HepG2 (cell line): ENCODE measurements at regions not wholly inside any gene's neighbourhood (a gene's known extent, or its start where the extent isn't known, plus 50 kb on each side); places are given as distances from the start of the nearest gene placed in this dataset.
A peak's percentile ranks its signal among the peaks of the same experiment; 100 is the strongest.

Source experiments
- ATAC-seq: fragments of 200-7000 bp; cut with Tn5 transposase; 3 replicates; pipeline ENCODE4 v1.9.1; 2020; ENCODE audit warnings: mild to moderate bottlenecking, moderate library complexity
- BruUV-seq: library from RNA; stranded (reverse); fragments of 400-500 nt; replicated peaks from 2 replicates; lab custom pipeline; 2021; lab: Mats Ljungman, UMichigan
- CTCF ChIA-PET: fragments of 300-600 bp; formaldehyde crosslinking; extraction: SDS; loops from one replicate; lab custom pipeline; 2021; ENCODE audit warnings: low total read pairs, inconsistent platforms, low intra/inter-chr PET ratio; lab: Yijun Ruan, JAX
- POLR2A ChIA-PET: fragments of 350-600 bp; sonication (Branson Sonifier 250); formaldehyde crosslinking; loops from one replicate; lab custom pipeline; 2020; ENCODE audit warnings: antibody characterized with exemption, inconsistent platforms; lab: Yijun Ruan, JAX
- DNase-seq: peaks from one replicate; pipeline ENCODE4 v3.0.0-alpha.2; 2015; ENCODE audit warnings: low spot score
- FAIRE-seq: peaks from 3 replicates; lab custom pipeline; 2011; peaks lifted over from hg19 to GRCh38; lab: Jason Lieb, UNC
- H2AFZ ChIP-seq: one replicate; pipeline ENCODE4 v1.6.1; 2011; ENCODE audit warnings: low read length, inconsistent platforms
- H3K27ac ChIP-seq: fragments of 300-600 bp; 3 replicates; pipeline ENCODE4 v1.8.0; 2011; ENCODE audit warnings: mixed run types, mild to moderate bottlenecking, mixed read lengths, low read length, inconsistent platforms; ENCODE audit not compliant: insufficient read depth; ENCODE audit errors: extremely low read length
- H3K27me3 ChIP-seq, 2 experiments: fragments of 200-600 bp in 1 of 2; 2 replicates in 1 of 2; 3 replicates in 1 of 2; pipeline versions ENCODE4 v1.6.0 to v1.8.0; 2011; ENCODE audit warnings: low read length in 2 of 2, mild to moderate bottlenecking in 2 of 2, moderate library complexity in 2 of 2, inconsistent platforms in 1 of 2; ENCODE audit not compliant: insufficient read depth in 2 of 2, control insufficient read depth in 1 of 2
- H3K36me3 ChIP-seq, 2 experiments: fragments of 200-600 bp in 1 of 2; replicated peaks in 1 of 2; 2 replicates in 1 of 2; 3 replicates in 1 of 2; pipeline versions ENCODE4 v1.5.1 to v1.8.0; 2011; ENCODE audit warnings: low read length in 2 of 2, inconsistent platforms in 1 of 2; ENCODE audit not compliant: insufficient read depth in 2 of 2, control insufficient read depth in 1 of 2
- H3K4me1 ChIP-seq: 2 replicates; pipeline ENCODE4 v1.5.1; 2012; ENCODE audit warnings: low read length, inconsistent platforms; ENCODE audit not compliant: insufficient read depth
- H3K4me2 ChIP-seq: 2 replicates; pipeline ENCODE4 v1.6.0; 2011; ENCODE audit warnings: low read depth, low read length, inconsistent platforms
- H3K4me3 ChIP-seq, 3 experiments: fragments of 200-600 bp in 1 of 3; sonication (generic), shearing (Covaris generic) in 1 of 3; replicated peaks in 1 of 3; 2 replicates each; pipeline ENCODE4 v1.5.1; 2011 to 2016; ENCODE audit warnings: low read length in 3 of 3, inconsistent platforms in 2 of 3, low read depth in 2 of 3, mild to moderate bottlenecking in 2 of 3, control low read depth in 1 of 3, mixed read lengths in 1 of 3; ENCODE audit not compliant: insufficient read depth in 1 of 3
- H3K79me2 ChIP-seq: one replicate; pipeline ENCODE4 v1.6.1; 2011; ENCODE audit warnings: low read length, inconsistent platforms; ENCODE audit not compliant: insufficient read depth
- H3K9ac ChIP-seq: 2 replicates; pipeline ENCODE4 v1.6.0; 2011; ENCODE audit warnings: mild to moderate bottlenecking, low read depth, low read length, inconsistent platforms; ENCODE audit not compliant: insufficient read depth
- H3K9me3 ChIP-seq: 2 replicates; pipeline ENCODE4 v1.5.1; 2012; ENCODE audit warnings: mild to moderate bottlenecking, low read length
- H4K20me1 ChIP-seq: 2 replicates; pipeline ENCODE4 v1.6.0; 2011; ENCODE audit warnings: inconsistent platforms, mild to moderate bottlenecking, low read length, moderate library complexity; ENCODE audit not compliant: insufficient read depth
- CREB1 ChIP-seq, 2 experiments: fragments of 450-650 bp in 1 of 2; IDR thresholded peaks; 2 replicates each; pipeline ENCODE4 v1.6.1; 2016 to 2017; ENCODE audit warnings: control low read depth in 1 of 2, mild to moderate bottlenecking in 1 of 2, missing compliant biosample characterization in 1 of 2, missing genetic modification characterization in 1 of 2
- NFYC ChIP-seq: IDR thresholded peaks from 2 replicates; pipeline ENCODE4 v1.6.1; 2016; ENCODE audit warnings: missing genetic modification reagents, missing compliant biosample characterization
- PRPF4 ChIP-seq: fragments of 200-400 bp; formaldehyde crosslinking; IDR thresholded peaks from 2 replicates; pipeline ENCODE4 v1.6.1; 2016; ENCODE audit warnings: low read length, low read depth; ENCODE audit not compliant: poor library complexity, severe bottlenecking
- WGBS: methylation state at CpG from one replicate; pipeline ENCODE4 v1.1.6; 2017; ENCODE audit warnings: low lambda C conversion rate; 5-methylcytosine and 5-hydroxymethylcytosine counted together
- in situ Hi-C: cut with HindIII; loops from 2 replicates; pipeline ENCODE4 v1.10.0; 2017; ENCODE audit warnings: low pct_unique_long_range_greater_than_20kb; ENCODE audit not compliant: extremely low pct_ligation_motif_present
- intact Hi-C: fragments of 100-400 bp; cut with micrococcal nuclease; formaldehyde crosslinking; loops from one replicate; pipeline ENCODE4 v1.10.0; 2022; ENCODE audit not compliant: unreplicated experiment
- TF ChIP-seq, protein P1 (sequence below): sonication (generic); formaldehyde crosslinking; IDR thresholded peaks from 2 replicates; pipeline ENCODE4 v1.8.1; 2023; ENCODE audit warnings: mild to moderate bottlenecking, moderate library complexity, missing genetic modification reagents
- TF ChIP-seq, protein P2 (sequence below): sonication (generic); formaldehyde crosslinking; IDR thresholded peaks from 2 replicates; pipeline ENCODE4 v1.9.0; 2021; ENCODE audit warnings: mild to moderate bottlenecking, missing genetic modification reagents

DNA sequence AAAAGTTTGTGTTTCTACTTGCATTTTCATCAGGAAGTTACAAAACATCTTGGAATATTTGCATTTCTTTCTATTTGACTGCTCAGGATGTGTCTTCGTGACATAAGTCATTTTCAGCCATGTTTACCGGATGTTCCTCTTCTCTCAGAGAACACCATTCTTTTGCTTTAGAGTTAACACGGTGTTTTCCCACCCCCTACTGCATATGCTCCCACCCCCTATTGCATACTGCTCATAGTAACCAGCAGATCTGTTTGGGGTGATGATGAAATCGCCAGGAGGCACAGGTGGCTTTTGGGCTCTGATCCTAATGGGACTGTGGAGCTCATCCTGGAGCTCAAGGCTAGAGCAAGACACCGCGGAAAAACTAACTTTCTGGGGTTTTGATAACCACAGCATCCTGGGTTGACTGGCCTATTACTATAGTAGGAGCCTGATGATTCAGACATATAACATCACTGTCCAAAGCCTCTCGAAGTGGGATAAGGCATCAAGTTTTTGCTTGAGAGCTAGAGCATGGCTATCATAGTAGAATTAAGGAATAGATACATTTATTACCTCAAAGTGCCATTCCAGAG, 65.1 kb upstream of the BET1 start (continued):
- TF ChIP-seq, protein P1, sequence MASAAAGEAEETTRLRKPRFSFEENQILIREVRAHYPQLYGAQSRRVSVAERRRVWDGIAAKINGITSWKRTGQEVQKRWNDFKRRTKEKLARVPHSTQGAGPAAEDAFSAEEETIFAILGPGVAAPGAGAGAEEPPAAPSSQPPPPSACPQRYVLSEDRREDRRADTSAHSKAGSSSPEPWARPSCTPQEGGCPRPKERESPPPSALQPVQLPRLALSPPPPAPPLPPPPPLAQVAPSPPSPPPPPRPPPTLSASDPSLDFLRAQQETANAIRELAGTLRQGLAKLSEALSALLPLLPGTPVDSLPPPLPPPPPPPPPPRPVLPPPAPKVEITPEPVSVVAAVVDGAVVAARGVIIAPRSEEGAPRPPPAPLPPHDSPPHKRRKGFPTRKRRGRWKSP (CRISPR knock-in tag), result no peak
- TF ChIP-seq, protein P2, sequence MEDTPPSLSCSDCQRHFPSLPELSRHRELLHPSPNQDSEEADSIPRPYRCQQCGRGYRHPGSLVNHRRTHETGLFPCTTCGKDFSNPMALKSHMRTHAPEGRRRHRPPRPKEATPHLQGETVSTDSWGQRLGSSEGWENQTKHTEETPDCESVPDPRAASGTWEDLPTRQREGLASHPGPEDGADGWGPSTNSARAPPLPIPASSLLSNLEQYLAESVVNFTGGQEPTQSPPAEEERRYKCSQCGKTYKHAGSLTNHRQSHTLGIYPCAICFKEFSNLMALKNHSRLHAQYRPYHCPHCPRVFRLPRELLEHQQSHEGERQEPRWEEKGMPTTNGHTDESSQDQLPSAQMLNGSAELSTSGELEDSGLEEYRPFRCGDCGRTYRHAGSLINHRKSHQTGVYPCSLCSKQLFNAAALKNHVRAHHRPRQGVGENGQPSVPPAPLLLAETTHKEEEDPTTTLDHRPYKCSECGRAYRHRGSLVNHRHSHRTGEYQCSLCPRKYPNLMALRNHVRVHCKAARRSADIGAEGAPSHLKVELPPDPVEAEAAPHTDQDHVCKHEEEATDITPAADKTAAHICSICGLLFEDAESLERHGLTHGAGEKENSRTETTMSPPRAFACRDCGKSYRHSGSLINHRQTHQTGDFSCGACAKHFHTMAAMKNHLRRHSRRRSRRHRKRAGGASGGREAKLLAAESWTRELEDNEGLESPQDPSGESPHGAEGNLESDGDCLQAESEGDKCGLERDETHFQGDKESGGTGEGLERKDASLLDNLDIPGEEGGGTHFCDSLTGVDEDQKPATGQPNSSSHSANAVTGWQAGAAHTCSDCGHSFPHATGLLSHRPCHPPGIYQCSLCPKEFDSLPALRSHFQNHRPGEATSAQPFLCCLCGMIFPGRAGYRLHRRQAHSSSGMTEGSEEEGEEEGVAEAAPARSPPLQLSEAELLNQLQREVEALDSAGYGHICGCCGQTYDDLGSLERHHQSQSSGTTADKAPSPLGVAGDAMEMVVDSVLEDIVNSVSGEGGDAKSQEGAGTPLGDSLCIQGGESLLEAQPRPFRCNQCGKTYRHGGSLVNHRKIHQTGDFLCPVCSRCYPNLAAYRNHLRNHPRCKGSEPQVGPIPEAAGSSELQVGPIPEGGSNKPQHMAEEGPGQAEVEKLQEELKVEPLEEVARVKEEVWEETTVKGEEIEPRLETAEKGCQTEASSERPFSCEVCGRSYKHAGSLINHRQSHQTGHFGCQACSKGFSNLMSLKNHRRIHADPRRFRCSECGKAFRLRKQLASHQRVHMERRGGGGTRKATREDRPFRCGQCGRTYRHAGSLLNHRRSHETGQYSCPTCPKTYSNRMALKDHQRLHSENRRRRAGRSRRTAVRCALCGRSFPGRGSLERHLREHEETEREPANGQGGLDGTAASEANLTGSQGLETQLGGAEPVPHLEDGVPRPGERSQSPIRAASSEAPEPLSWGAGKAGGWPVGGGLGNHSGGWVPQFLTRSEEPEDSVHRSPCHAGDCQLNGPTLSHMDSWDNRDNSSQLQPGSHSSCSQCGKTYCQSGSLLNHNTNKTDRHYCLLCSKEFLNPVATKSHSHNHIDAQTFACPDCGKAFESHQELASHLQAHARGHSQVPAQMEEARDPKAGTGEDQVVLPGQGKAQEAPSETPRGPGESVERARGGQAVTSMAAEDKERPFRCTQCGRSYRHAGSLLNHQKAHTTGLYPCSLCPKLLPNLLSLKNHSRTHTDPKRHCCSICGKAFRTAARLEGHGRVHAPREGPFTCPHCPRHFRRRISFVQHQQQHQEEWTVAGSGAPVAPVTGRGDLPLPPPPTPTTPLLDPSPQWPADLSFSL (CRISPR knock-in tag), result no peak
- TF ChIP-seq NFYC, result no peak

DNA sequence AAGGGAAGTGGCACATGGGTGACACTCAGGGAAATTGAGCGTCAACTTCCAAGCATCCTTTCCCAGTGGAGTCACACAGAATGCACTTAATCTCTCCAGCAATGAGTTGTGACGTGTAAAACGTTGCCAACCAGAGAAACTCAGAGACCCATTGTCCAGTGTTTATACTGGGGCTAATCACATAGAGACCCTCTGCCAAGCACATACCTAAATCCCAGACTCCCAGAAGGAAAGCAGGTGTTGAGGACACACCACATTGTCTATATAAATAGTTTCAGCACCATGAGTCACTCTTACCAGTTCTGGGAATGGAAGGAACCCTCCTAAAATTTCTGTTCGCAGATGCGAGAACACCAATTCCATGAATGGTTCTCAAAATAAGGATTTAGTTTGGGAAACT, 76.4 kb upstream of the BET1 start:
- Histone ChIP-seq H3K36me3 (no peaks in the 10 kb centered on the region), H3K4me3 (no peak overlapping the region), H3K79me2 (no peaks in the 10 kb centered on the region), H3K9me3 (no peaks in the 10 kb centered on the region), H3K27ac (no peak overlapping the region), H3K4me1 (no peaks in the 10 kb centered on the region), H3K27me3 (no peaks in the 10 kb centered on the region), H2AFZ (no peak overlapping the region), H3K4me2 (no peak overlapping the region), H3K9ac (no peak overlapping the region), H4K20me1 (no peaks in the 10 kb centered on the region)
- CTCF ChIA-PET, result no interaction called here
- DNase-seq (no peak), ATAC-seq (no peak), FAIRE-seq (no peak)
- in situ Hi-C loops, result no loop called here
- intact Hi-C loops, result loop anchor here (10.0 kb wide), 1 partner anchor 836 kb away; no protein-coding TSS in a partner anchor
- no TSS peak for BruUV-seq
- WGBS, result 27% methylated on average over 5 of the region's 5 CpGs
- TF ChIP-seq CREB1 (IDR thresholded peaks at IDR 0.05) (peak; percentile 43; the same call in 1 of the 2 replicates), CREB1 (CRISPR knock-in tag; IDR thresholded peaks at IDR 0.05) (no peak), PRPF4 (no peak)
- POLR2A ChIA-PET, result no interaction called here
